GM12878 (cell line): ENCODE measurements at regions not wholly inside any gene's neighbourhood (a gene's known extent, or its start where the extent isn't known, plus 50 kb on each side); places are given as distances from the start of the nearest gene placed in this dataset.

Source experiments
- ATAC-seq: fragments of 200-7000 bp; cut with Tn5 transposase; 3 replicates; pipeline ENCODE4 v1.9.1; 2020; ENCODE audit warnings: mild to moderate bottlenecking, moderate library complexity
- BruUV-seq: library from RNA; stranded (reverse); fragments of 400-500 nt; replicated peaks from 2 replicates; lab custom pipeline; 2021; lab: Mats Ljungman, UMichigan
- CTCF ChIA-PET: fragments of 300-600 bp; sonication (Branson Sonifier 250); formaldehyde crosslinking; extraction: SDS; loops from one replicate; lab custom pipeline; 2021; ENCODE audit warnings: inconsistent platforms; lab: Yijun Ruan, JAX
- POLR2A ChIA-PET: fragments of 350-600 bp; formaldehyde crosslinking; extraction: SDS; loops from one replicate; lab custom pipeline; 2021; ENCODE audit warnings: inconsistent platforms; lab: Charles Lee
- RAD21 ChIA-PET: fragments of 300-600 bp; sonication (Branson Sonifier 250); formaldehyde crosslinking; loops from one replicate; lab custom pipeline; 2023; ENCODE audit warnings: antibody characterized with exemption; ENCODE audit not compliant: unreplicated experiment; lab: Charles Lee
- SMC1A ChIA-PET: fragments of 300-600 bp; sonication (Branson Sonifier 250); formaldehyde crosslinking; loops from one replicate; lab custom pipeline; 2023; ENCODE audit not compliant: unreplicated experiment, uncharacterized antibody; lab: Charles Lee
- DNase-seq: peaks from one replicate; pipeline ENCODE4 v3.0.0-alpha.2; 2011; ENCODE audit warnings: low read depth, low spot score
- FAIRE-seq: peaks from 3 replicates; lab custom pipeline; 2011; peaks lifted over from hg19 to GRCh38; lab: Jason Lieb, UNC
- H2AFZ ChIP-seq: 2 replicates; pipeline ENCODE4 v1.6.0; 2011; ENCODE audit warnings: low read depth, low read length, control low read depth; ENCODE audit not compliant: control insufficient read depth
- H3K27ac ChIP-seq: 2 replicates; pipeline ENCODE4 v1.5.1; 2011; ENCODE audit warnings: control low read depth; ENCODE audit not compliant: control insufficient read depth, insufficient read depth
- H3K27me3 ChIP-seq, 2 experiments: replicated peaks in 1 of 2; 2 replicates each; pipeline versions ENCODE4 v1.6.0 to v1.6.1; 2011; ENCODE audit warnings: low read length in 1 of 2; ENCODE audit not compliant: control insufficient read depth in 2 of 2, insufficient read depth in 2 of 2
- H3K36me3 ChIP-seq, 2 experiments: 2 replicates each; pipeline ENCODE4 v1.5.1; 2011; ENCODE audit warnings: low read length in 1 of 2; ENCODE audit not compliant: control insufficient read depth in 2 of 2, insufficient read depth in 2 of 2
- H3K4me1 ChIP-seq: 2 replicates; pipeline ENCODE4 v1.6.1; 2011; ENCODE audit warnings: mild to moderate bottlenecking, low read length, moderate library complexity, mixed read lengths; ENCODE audit not compliant: control insufficient read depth, insufficient read depth
- H3K4me2 ChIP-seq: 2 replicates; pipeline ENCODE4 v1.6.0; 2011; ENCODE audit warnings: control low read depth; ENCODE audit not compliant: control insufficient read depth, insufficient read depth
- H3K4me3 ChIP-seq: fragments of 200-600 bp; sonication (generic); 2 replicates; pipeline ENCODE4 v1.5.1; 2016
- H3K79me2 ChIP-seq: 2 replicates; pipeline ENCODE4 v1.6.0; 2011; ENCODE audit warnings: low read length; ENCODE audit not compliant: control insufficient read depth, insufficient read depth
- H3K9ac ChIP-seq: 2 replicates; pipeline ENCODE4 v1.8.0; 2011; ENCODE audit warnings: low read length, control low read depth, mixed read lengths; ENCODE audit not compliant: control insufficient read depth, insufficient read depth
- H3K9me3 ChIP-seq: replicated peaks from 3 replicates; pipeline ENCODE4 v1.5.1; 2011; ENCODE audit warnings: mild to moderate bottlenecking, low read length; ENCODE audit not compliant: control insufficient read depth, insufficient read depth
- H4K20me1 ChIP-seq: 2 replicates; pipeline ENCODE4 v1.6.0; 2011; ENCODE audit not compliant: control insufficient read depth, insufficient read depth
- CEBPB ChIP-seq, 2 experiments: fragments of 150-350 bp in 1 of 2; IDR thresholded peaks; 2 replicates each; pipeline ENCODE4 v1.6.1; 2012 to 2014; ENCODE audit warnings: low read depth in 2 of 2, low read length in 2 of 2, borderline replicate concordance in 1 of 2, inconsistent platforms in 1 of 2
- MAX ChIP-seq: IDR thresholded peaks from 2 replicates; pipeline ENCODE4 v1.6.1; 2012; ENCODE audit warnings: low read depth, low read length, improper control_type of control experiment
- MYB ChIP-seq: fragments of 150-350 bp; IDR thresholded peaks from 2 replicates; pipeline ENCODE4 v1.6.1; 2014; ENCODE audit warnings: mild to moderate bottlenecking, low read depth, low read length, borderline replicate concordance
- NR2C2 ChIP-seq: IDR thresholded peaks from 2 replicates; pipeline ENCODE4 v1.6.1; 2011; ENCODE audit warnings: borderline replicate concordance, low read depth; ENCODE audit not compliant: control insufficient read depth, insufficient read length
- TAF1 ChIP-seq: IDR thresholded peaks from 2 replicates; pipeline ENCODE4 v1.6.1; 2011; ENCODE audit warnings: mild to moderate bottlenecking, low read depth, low read length, borderline replicate concordance
- ZNF24 ChIP-seq: fragments of 450-650 bp; IDR thresholded peaks from 2 replicates; pipeline ENCODE4 v1.6.1; 2017; ENCODE audit warnings: antibody characterized with exemption, mild to moderate bottlenecking
- WGBS: methylation state at CpG from one replicate; pipeline ENCODE4 v1.1.6; 2016; ENCODE audit warnings: low lambda C conversion rate; ENCODE audit not compliant: insufficient replicate concordance, insufficient coverage; ENCODE audit errors: missing lambda C conversion rate; 5-methylcytosine and 5-hydroxymethylcytosine counted together
- in situ Hi-C: fragments of 300-500 bp; cut with MboI; formaldehyde crosslinking; loops from 9 replicates; pipeline ENCODE4 v1.14.3; 2018; ENCODE audit warnings: mixed read lengths
- intact Hi-C: fragments of 100-400 bp; cut with micrococcal nuclease; formaldehyde crosslinking; loops from one replicate; pipeline ENCODE4 v1.14.2; 2022; ENCODE audit not compliant: unreplicated experiment

DNA sequence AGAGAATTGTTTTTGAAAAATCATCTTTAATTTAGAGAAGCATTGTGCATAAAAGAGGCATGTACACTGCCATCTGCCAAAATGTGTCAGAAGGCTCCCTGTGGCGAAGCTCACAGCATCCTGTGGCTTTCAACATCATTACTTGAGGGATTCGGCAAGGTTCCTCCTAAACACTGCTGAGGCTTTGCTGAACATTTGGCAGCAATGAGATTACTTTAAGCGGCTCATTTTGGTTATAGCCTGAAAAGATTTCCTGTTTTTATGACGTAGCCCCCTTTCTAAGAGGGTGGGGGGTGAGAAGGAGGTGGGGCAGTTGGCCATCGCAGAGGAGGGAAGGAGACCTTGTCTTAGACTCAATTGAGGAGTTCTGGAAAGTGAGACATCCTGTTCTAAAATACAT is 469.4 kb downstream of the RASEF start:
- WGBS, result 13% methylated on average over 5 of the region's 5 CpGs
- ChIA-PET RAD21 (no interaction called here), CTCF (no interaction called here), POLR2A (no interaction called here), SMC1A (interaction anchor here (1.5 kb wide), 1 partner anchor 7 kb away, joined by 3 read pairs; no protein-coding TSS in a partner anchor)
- ATAC-seq, result no peak
- Histone ChIP-seq H3K4me2 (no peak overlapping the region), H2AFZ (no peak overlapping the region), H3K27ac (no peak overlapping the region), H3K9me3 (no peaks in the 10 kb centered on the region), H3K9ac (no peak overlapping the region), H3K27me3 (no peaks in the 10 kb centered on the region), H3K79me2 (no peaks in the 10 kb centered on the region), H3K36me3 (no peaks in the 10 kb centered on the region), H3K4me3 (no peak overlapping the region), H4K20me1 (no peaks in the 10 kb centered on the region), H3K4me1 (no peaks in the 10 kb centered on the region)
- no peak for TF ChIP-seq CEBPB (IDR thresholded peaks at IDR 0.05; ENCODE audit: borderline replicate concordance in 1 of 2, low read depth in 2 of 2, low read length in 2 of 2)
- TF ChIP-seq TAF1, result no peak
- no peak for TF ChIP-seq MYB
- TF ChIP-seq ZNF24, result no peak
- no peak for TF ChIP-seq MAX
- TF ChIP-seq NR2C2, result no peak
- no TSS peak for BruUV-seq
- no peak for FAIRE-seq
- DNase-seq, result no peak
- in situ Hi-C loops (no loop called here), intact Hi-C loops (no loop called here)
